ENCODE measurements at regions not wholly inside any gene's neighbourhood (a gene's known extent, or its start where the extent isn't known, plus 50 kb on each side); places are given as distances from the start of the nearest gene placed in this dataset.

GRCh38 chr4:151459375-151459774 lies 50.4 kb downstream of the FHIP1A start:
- TF ChIP-seq CTCF (IDR thresholded peaks at IDR 0.05; ENCODE audit: low read length) (no peak), EZH2 (optimal IDR thresholded peaks at IDR 0.05; ENCODE audit: low read depth, low read length) (no peak), EZH2phosphoT487 (IDR thresholded peaks at IDR 0.05; ENCODE audit: low read length) (no peak)

All from MM.1S (cell line).